HepG2 (cell line): ENCODE measurements at regions not wholly inside any gene's neighbourhood (a gene's known extent, or its start where the extent isn't known, plus 50 kb on each side); places are given as distances from the start of the nearest gene placed in this dataset.
A peak's percentile ranks its signal among the peaks of the same experiment; 100 is the strongest.

Source experiments
- GABPB1 ChIP-seq: IDR thresholded peaks from 2 replicates; pipeline ENCODE4 v1.6.1; 2016; ENCODE audit warnings: mild to moderate bottlenecking, missing genetic modification reagents, moderate library complexity, missing compliant biosample characterization
- GATAD1 ChIP-seq: IDR thresholded peaks from 2 replicates; pipeline ENCODE4 v1.6.1; 2016; ENCODE audit warnings: missing genetic modification reagents, missing compliant biosample characterization
- HNRNPLL ChIP-seq: fragments of 200-400 bp; formaldehyde crosslinking; IDR thresholded peaks from 2 replicates; pipeline ENCODE4 v1.6.1; 2017; ENCODE audit warnings: mild to moderate bottlenecking, low read depth, low read length; ENCODE audit not compliant: poor library complexity, severe bottlenecking
- HOXA3 ChIP-seq: sonication (generic); formaldehyde crosslinking; IDR thresholded peaks from 2 replicates; pipeline ENCODE4 v1.5.0; 2020; ENCODE audit warnings: missing genetic modification reagents
- IRF2 ChIP-seq: IDR thresholded peaks from 2 replicates; pipeline ENCODE4 v1.6.1; 2018; ENCODE audit warnings: missing genetic modification reagents, missing compliant biosample characterization
- KDM2A ChIP-seq: sonication (generic); formaldehyde crosslinking; IDR thresholded peaks from 2 replicates; pipeline ENCODE4 v1.4.0; 2020; ENCODE audit warnings: low read depth, missing genetic modification reagents, borderline replicate concordance
- PAWR ChIP-seq: sonication (generic); formaldehyde crosslinking; IDR thresholded peaks from 2 replicates; pipeline ENCODE4 v1.4.0; 2020; ENCODE audit warnings: missing genetic modification reagents, mild to moderate bottlenecking, borderline replicate concordance
- RBFOX2 ChIP-seq: fragments of 200-400 bp; formaldehyde crosslinking; IDR thresholded peaks from 2 replicates; pipeline ENCODE4 v1.6.1; 2017; ENCODE audit warnings: low read depth, mild to moderate bottlenecking, low read length
- RCOR2 ChIP-seq: IDR thresholded peaks from 2 replicates; pipeline ENCODE4 v1.6.1; 2016; ENCODE audit warnings: missing biosample characterization, missing genetic modification reagents
- SOX6 ChIP-seq, 2 experiments: fragments of 450-650 bp in 1 of 2; sonication (generic) in 1 of 2; formaldehyde crosslinking in 1 of 2; IDR thresholded peaks; 2 replicates each; pipeline versions ENCODE4 v1.4.0 to v1.6.1; 2017 to 2020; ENCODE audit warnings: antibody characterized with exemption in 1 of 2, mild to moderate bottlenecking in 1 of 2, missing genetic modification reagents in 1 of 2
- STAG1 ChIP-seq: sonication (generic); formaldehyde crosslinking; IDR thresholded peaks from 2 replicates; pipeline ENCODE4 v1.4.0; 2020; ENCODE audit warnings: missing genetic modification reagents
- TARDBP ChIP-seq: sonication (generic); formaldehyde crosslinking; IDR thresholded peaks from 2 replicates; pipeline ENCODE4 v1.8.0; 2022; ENCODE audit warnings: mild to moderate bottlenecking, missing genetic modification reagents
- YEATS4 ChIP-seq: sonication (generic); formaldehyde crosslinking; IDR thresholded peaks from 2 replicates; pipeline ENCODE4 v1.4.0; 2020; ENCODE audit warnings: missing genetic modification reagents, borderline replicate concordance
- ZNF563 ChIP-seq: sonication (generic); formaldehyde crosslinking; IDR thresholded peaks from 2 replicates; pipeline ENCODE4 v1.8.0; 2022; ENCODE audit warnings: mild to moderate bottlenecking, moderate library complexity, missing genetic modification reagents
- ZNF850 ChIP-seq: sonication (generic); formaldehyde crosslinking; conservative IDR thresholded peaks from 2 replicates; pipeline ENCODE4 v1.9.0; 2021; ENCODE audit warnings: mild to moderate bottlenecking, missing genetic modification reagents
- TF ChIP-seq, protein P1 (sequence below): sonication (generic); formaldehyde crosslinking; IDR thresholded peaks from 2 replicates; pipeline ENCODE4 v1.5.1; 2020; ENCODE audit warnings: missing genetic modification reagents, mild to moderate bottlenecking, borderline replicate concordance
- TF ChIP-seq, protein P2 (sequence below): sonication (generic); formaldehyde crosslinking; IDR thresholded peaks from 2 replicates; pipeline ENCODE4 v1.4.0; 2020; ENCODE audit warnings: missing genetic modification reagents; ENCODE audit errors: not compliant biosample characterization
- TF ChIP-seq, protein P3 (sequence below), 2 experiments: IDR thresholded peaks; 2 replicates each; pipeline ENCODE4 v1.6.1; 2011 to 2012; ENCODE audit warnings: low read length in 2 of 2, borderline replicate concordance in 1 of 2, low read depth in 1 of 2, mild to moderate bottlenecking in 1 of 2, moderate library complexity in 1 of 2
- TF ChIP-seq, protein P4 (sequence below): sonication (generic); formaldehyde crosslinking; IDR thresholded peaks from 2 replicates; pipeline ENCODE4 v1.9.0; 2022; ENCODE audit warnings: missing genetic modification reagents, mild to moderate bottlenecking, borderline replicate concordance

DNA sequence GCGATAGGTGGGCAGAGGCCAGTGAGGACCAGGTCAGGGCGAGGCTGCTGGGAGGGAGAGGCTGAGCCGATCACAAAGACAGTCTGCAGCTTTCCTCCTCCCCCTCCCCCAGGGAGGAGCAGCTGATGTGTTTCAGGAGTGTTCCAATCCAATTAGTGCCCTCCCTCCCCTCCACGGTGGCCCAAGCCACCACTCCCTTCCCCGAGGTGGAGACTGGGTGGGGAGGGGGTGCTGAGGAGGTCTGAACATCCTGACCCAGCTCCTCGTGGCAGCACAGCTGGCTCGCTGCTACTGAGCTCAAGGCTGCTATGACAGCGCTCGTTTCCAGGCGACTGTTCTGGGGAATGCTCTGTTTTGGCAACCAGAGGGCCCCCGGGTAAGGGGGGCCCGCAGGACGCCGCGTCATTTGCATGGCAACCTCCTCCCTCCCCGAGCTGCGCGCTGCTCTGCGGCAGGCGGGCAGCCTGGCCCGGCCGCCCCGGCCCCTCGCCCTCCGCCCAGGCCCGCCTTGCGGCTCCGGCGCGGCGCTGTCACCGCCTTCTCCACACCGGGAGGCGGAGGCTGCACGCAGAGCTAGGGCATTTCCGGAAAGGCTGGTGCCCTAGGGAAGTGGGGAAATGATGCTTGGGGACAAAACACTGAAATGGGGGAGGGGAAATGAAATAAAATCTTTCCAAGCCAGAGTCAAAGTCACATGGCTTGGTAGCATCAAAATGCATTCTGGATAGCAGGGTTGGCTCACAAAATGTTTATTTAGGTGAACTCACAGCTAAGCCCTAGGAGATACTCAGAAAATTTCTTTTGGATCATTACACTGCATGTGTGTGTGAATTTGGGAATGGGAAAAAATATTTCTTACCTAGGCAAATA, 67.4 kb upstream of the PIM1 start (continued):
- TF ChIP-seq IRF2 (CRISPR knock-in tag) (no peak; the same call in 1 of the 2 replicates), TARDBP (CRISPR knock-in tag) (peak; percentile 37; the same call in 1 of the 2 replicates), ZNF850 (peak; percentile 41; the same call in 1 of the 2 replicates), GABPB1 (peak; percentile 83), KDM2A (CRISPR knock-in tag) (peak; percentile 89), ZNF563 (CRISPR knock-in tag) (peak; percentile 98), SOX6 (IDR thresholded peaks at IDR 0.05) (no peak), SOX6 (CRISPR knock-in tag; IDR thresholded peaks at IDR 0.05) (no peak), RBFOX2 (peak; percentile 85), HNRNPLL (peak; percentile 97), GATAD1 (CRISPR knock-in tag) (no peak; the same call in none of the 2 replicates), YEATS4 (CRISPR knock-in tag) (peak; percentile 72), PAWR (CRISPR knock-in tag) (no peak), HOXA3 (peak; percentile 89), STAG1 (CRISPR knock-in tag) (peak; percentile 26), RCOR2 (CRISPR knock-in tag) (no peak; the same call in 1 of the 2 replicates)
- TF ChIP-seq, protein P1, sequence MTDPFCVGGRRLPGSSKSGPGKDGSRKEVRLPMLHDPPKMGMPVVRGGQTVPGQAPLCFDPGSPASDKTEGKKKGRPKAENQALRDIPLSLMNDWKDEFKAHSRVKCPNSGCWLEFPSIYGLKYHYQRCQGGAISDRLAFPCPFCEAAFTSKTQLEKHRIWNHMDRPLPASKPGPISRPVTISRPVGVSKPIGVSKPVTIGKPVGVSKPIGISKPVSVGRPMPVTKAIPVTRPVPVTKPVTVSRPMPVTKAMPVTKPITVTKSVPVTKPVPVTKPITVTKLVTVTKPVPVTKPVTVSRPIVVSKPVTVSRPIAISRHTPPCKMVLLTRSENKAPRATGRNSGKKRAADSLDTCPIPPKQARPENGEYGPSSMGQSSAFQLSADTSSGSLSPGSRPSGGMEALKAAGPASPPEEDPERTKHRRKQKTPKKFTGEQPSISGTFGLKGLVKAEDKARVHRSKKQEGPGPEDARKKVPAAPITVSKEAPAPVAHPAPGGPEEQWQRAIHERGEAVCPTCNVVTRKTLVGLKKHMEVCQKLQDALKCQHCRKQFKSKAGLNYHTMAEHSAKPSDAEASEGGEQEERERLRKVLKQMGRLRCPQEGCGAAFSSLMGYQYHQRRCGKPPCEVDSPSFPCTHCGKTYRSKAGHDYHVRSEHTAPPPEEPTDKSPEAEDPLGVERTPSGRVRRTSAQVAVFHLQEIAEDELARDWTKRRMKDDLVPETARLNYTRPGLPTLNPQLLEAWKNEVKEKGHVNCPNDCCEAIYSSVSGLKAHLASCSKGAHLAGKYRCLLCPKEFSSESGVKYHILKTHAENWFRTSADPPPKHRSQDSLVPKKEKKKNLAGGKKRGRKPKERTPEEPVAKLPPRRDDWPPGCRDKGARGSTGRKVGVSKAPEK (CRISPR knock-in tag) = no peak; the same call in 1 of the 2 replicates
- TF ChIP-seq, protein P2, sequence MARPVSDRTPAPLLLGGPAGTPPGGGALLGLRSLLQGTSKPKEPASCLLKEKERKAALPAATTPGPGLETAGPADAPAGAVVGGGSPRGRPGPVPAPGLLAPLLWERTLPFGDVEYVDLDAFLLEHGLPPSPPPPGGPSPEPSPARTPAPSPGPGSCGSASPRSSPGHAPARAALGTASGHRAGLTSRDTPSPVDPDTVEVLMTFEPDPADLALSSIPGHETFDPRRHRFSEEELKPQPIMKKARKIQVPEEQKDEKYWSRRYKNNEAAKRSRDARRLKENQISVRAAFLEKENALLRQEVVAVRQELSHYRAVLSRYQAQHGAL (CRISPR knock-in tag) = peak; percentile 59
- TF ChIP-seq, protein P3, sequence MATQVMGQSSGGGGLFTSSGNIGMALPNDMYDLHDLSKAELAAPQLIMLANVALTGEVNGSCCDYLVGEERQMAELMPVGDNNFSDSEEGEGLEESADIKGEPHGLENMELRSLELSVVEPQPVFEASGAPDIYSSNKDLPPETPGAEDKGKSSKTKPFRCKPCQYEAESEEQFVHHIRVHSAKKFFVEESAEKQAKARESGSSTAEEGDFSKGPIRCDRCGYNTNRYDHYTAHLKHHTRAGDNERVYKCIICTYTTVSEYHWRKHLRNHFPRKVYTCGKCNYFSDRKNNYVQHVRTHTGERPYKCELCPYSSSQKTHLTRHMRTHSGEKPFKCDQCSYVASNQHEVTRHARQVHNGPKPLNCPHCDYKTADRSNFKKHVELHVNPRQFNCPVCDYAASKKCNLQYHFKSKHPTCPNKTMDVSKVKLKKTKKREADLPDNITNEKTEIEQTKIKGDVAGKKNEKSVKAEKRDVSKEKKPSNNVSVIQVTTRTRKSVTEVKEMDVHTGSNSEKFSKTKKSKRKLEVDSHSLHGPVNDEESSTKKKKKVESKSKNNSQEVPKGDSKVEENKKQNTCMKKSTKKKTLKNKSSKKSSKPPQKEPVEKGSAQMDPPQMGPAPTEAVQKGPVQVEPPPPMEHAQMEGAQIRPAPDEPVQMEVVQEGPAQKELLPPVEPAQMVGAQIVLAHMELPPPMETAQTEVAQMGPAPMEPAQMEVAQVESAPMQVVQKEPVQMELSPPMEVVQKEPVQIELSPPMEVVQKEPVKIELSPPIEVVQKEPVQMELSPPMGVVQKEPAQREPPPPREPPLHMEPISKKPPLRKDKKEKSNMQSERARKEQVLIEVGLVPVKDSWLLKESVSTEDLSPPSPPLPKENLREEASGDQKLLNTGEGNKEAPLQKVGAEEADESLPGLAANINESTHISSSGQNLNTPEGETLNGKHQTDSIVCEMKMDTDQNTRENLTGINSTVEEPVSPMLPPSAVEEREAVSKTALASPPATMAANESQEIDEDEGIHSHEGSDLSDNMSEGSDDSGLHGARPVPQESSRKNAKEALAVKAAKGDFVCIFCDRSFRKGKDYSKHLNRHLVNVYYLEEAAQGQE (IDR thresholded peaks at IDR 0.05; ENCODE audit: borderline replicate concordance in 1 of 2, low read depth in 1 of 2, low read length in 2 of 2) = no peak
- TF ChIP-seq, protein P4, sequence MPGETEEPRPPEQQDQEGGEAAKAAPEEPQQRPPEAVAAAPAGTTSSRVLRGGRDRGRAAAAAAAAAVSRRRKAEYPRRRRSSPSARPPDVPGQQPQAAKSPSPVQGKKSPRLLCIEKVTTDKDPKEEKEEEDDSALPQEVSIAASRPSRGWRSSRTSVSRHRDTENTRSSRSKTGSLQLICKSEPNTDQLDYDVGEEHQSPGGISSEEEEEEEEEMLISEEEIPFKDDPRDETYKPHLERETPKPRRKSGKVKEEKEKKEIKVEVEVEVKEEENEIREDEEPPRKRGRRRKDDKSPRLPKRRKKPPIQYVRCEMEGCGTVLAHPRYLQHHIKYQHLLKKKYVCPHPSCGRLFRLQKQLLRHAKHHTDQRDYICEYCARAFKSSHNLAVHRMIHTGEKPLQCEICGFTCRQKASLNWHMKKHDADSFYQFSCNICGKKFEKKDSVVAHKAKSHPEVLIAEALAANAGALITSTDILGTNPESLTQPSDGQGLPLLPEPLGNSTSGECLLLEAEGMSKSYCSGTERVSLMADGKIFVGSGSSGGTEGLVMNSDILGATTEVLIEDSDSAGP = peak; percentile 68; the same call in 1 of the 2 replicates
